ENCODE measurements at regions not wholly inside any gene's neighbourhood (a gene's known extent, or its start where the extent isn't known, plus 50 kb on each side); places are given as distances from the start of the nearest gene placed in this dataset.

GRCh38 chr12:25365340-25365730 lies 114.6 kb upstream of the KRAS start (continued):
- TF ChIP-seq SAFB (IDR thresholded peaks at IDR 0.05; ENCODE audit: borderline replicate concordance, low read depth, low read length) = no peak
- TF ChIP-seq, protein P1, sequence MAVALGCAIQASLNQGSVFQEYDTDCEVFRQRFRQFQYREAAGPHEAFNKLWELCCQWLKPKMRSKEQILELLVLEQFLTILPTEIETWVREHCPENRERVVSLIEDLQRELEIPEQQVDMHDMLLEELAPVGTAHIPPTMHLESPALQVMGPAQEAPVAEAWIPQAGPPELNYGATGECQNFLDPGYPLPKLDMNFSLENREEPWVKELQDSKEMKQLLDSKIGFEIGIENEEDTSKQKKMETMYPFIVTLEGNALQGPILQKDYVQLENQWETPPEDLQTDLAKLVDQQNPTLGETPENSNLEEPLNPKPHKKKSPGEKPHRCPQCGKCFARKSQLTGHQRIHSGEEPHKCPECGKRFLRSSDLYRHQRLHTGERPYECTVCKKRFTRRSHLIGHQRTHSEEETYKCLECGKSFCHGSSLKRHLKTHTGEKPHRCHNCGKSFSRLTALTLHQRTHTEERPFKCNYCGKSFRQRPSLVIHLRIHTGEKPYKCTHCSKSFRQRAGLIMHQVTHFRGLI (CRISPR knock-in tag; IDR thresholded peaks at IDR 0.05) = no peak
- TF ChIP-seq, protein P2, sequence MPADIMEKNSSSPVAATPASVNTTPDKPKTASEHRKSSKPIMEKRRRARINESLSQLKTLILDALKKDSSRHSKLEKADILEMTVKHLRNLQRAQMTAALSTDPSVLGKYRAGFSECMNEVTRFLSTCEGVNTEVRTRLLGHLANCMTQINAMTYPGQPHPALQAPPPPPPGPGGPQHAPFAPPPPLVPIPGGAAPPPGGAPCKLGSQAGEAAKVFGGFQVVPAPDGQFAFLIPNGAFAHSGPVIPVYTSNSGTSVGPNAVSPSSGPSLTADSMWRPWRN (IDR thresholded peaks at IDR 0.05; ENCODE audit: low read depth) = no peak

DNA sequence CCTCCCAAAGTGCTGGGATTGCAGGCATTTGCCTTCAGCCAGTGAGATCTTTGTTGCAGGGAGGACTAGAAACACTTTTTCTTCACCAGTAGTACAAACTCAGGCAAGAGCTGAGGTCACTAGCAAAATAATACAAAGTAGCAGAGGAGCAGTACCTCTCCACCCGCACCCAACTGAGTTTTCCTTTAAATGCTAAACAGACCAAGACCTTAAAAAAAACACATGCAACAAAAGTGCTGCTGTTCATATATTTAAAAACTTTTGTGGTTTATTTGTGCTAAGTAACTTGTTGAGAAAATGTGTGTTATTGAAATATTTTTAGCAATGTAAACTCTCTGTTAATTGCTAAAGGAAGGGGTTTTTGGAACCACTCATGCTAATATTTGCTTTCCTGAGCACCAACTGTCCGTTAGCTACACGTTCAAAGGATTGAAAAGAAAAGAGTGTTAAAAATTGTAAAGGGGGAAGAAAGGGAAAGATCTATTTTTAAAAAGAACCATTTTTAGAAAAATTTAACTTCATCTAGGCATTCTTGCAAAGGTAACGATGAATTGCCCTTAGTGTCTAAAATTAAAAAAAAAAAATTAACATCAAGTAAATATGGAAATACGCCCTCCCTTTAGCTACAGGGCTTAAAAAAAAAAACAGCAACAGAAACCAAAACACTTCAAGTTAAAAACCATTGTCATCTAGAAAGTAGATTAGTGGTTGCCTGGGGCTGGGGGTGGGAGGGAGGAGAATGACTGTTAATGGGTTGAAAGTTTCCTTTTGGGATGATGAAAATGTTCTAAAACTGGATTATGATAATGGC lies 114.0 kb upstream of the KRAS start:
- DNase-seq (ENCODE audit: extremely low read depth in 1 of 4, low spot score in 3 of 4) (no peak), FAIRE-seq (no peak), ATAC-seq (no peak)
- no TSS peak for BruUV-seq (replicated peaks)
- WGBS (ENCODE audit: insufficient coverage, low coverage, missing lambda C conversion rate) = 1% methylated on average over 5 of the region's 5 CpGs
- in situ Hi-C loops (cut with MboI) = no loop called here
- intact Hi-C loops (cut with micrococcal nuclease) = no loop called here
- Histone ChIP-seq H3K9me3 (replicated peaks; ENCODE audit: control insufficient read depth, insufficient read depth, low read depth, low read length) (no peaks in the 10 kb centered on the region), H3K4me3 (no peak overlapping the region), H3K36me3 (ENCODE audit: control insufficient read depth, insufficient read depth, low read length) (no peaks in the 10 kb centered on the region), H4K20me1 (replicated peaks; ENCODE audit: control insufficient read depth, insufficient read depth, low read length) (no peaks in the 10 kb centered on the region), H3K4me1 (replicated peaks in 1 of 2; ENCODE audit: control insufficient read depth in 2 of 2, insufficient read depth in 2 of 2, low read length in 2 of 2) (peaks cover 0 to 7% of the 10 kb centered on the region in 2 experiments; a peak in 1 of 5 replicates), H3K4me2 (ENCODE audit: insufficient read depth, low read length) (no peak overlapping the region), H3K27me3 (ENCODE audit: control insufficient read depth in 2 of 2, insufficient read depth in 2 of 2, low read length in 2 of 2) (peaks cover 5 to 8% of the 10 kb centered on the region in 2 experiments; a peak in 4 of 5 replicates), H3K9ac (ENCODE audit: insufficient read depth in 1 of 2, low read depth in 2 of 2, low read length in 2 of 2) (no peak overlapping the region), H3K9me1 (ENCODE audit: control insufficient read depth, insufficient read depth, low read length) (no peaks in the 10 kb centered on the region), H3K79me2 (ENCODE audit: control insufficient read depth, insufficient read depth, low read length) (no peaks in the 10 kb centered on the region), H3K27ac (ENCODE audit: extremely low read depth, low read depth, low read length) (no peak overlapping the region), H2AFZ (ENCODE audit: low read depth, low read length) (no peak overlapping the region)
- ChIA-PET CTCF (ENCODE audit: low intra/inter-chr PET ratio) (no interaction called here), POLR2A (interaction anchor here (1.6 kb wide), 1 partner anchor 9 kb away, joined by 3 read pairs; no protein-coding TSS in a partner anchor)
- TF ChIP-seq ATF4 (CRISPR knock-in tag; IDR thresholded peaks at IDR 0.05) (no peak), ARHGAP35 (IDR thresholded peaks at IDR 0.05; ENCODE audit: partially characterized antibody) (no peak), XRCC3 (IDR thresholded peaks at IDR 0.05) (no peak), CREBBP (IDR thresholded peaks at IDR 0.05; ENCODE audit: low read depth, low read length) (no peak), ZNF232 (CRISPR knock-in tag; IDR thresholded peaks at IDR 0.05) (no peak), ZNF263 (CRISPR knock-in tag; IDR thresholded peaks at IDR 0.05; ENCODE audit: borderline replicate concordance) (no peak), SOX6 (IDR thresholded peaks at IDR 0.05) (no peak)
- TF ChIP-seq, protein P3, sequence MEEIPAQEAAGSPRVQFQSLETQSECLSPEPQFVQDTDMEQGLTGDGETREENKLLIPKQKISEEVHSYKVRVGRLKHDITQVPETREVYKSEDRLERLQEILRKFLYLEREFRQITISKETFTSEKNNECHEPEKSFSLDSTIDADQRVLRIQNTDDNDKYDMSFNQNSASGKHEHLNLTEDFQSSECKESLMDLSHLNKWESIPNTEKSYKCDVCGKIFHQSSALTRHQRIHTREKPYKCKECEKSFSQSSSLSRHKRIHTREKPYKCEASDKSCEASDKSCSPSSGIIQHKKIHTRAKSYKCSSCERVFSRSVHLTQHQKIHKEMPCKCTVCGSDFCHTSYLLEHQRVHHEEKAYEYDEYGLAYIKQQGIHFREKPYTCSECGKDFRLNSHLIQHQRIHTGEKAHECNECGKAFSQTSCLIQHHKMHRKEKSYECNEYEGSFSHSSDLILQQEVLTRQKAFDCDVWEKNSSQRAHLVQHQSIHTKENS (CRISPR knock-in tag; IDR thresholded peaks at IDR 0.05) = no peak
- TF ChIP-seq, protein P4, sequence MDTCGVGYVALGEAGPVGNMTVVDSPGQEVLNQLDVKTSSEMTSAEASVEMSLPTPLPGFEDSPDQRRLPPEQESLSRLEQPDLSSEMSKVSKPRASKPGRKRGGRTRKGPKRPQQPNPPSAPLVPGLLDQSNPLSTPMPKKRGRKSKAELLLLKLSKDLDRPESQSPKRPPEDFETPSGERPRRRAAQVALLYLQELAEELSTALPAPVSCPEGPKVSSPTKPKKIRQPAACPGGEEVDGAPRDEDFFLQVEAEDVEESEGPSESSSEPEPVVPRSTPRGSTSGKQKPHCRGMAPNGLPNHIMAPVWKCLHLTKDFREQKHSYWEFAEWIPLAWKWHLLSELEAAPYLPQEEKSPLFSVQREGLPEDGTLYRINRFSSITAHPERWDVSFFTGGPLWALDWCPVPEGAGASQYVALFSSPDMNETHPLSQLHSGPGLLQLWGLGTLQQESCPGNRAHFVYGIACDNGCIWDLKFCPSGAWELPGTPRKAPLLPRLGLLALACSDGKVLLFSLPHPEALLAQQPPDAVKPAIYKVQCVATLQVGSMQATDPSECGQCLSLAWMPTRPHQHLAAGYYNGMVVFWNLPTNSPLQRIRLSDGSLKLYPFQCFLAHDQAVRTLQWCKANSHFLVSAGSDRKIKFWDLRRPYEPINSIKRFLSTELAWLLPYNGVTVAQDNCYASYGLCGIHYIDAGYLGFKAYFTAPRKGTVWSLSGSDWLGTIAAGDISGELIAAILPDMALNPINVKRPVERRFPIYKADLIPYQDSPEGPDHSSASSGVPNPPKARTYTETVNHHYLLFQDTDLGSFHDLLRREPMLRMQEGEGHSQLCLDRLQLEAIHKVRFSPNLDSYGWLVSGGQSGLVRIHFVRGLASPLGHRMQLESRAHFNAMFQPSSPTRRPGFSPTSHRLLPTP (IDR thresholded peaks at IDR 0.05; ENCODE audit: borderline replicate concordance, extremely low read depth, insufficient read length) = no peak
